Right cardiac atrium (tissue), 5 donors: ENCODE measurements at regions not wholly inside any gene's neighbourhood (a gene's known extent, or its start where the extent isn't known, plus 50 kb on each side); places are given as distances from the start of the nearest gene placed in this dataset.

Source experiments
- ATAC-seq, 2 donors: fragments of 200-7000 bp; cut with Tn5 transposase; one replicate each; pipeline versions ENCODE4 v1.8.0 to v1.9.1; 2020; ENCODE audit warnings: moderate library complexity in 2 of 2, mild to moderate bottlenecking in 1 of 2
- DNase-seq, 3 donors: peaks; one replicate each; pipeline ENCODE4 v3.0.0-alpha.2; 2020
- H3K27ac ChIP-seq: one replicate; pipeline ENCODE4 v1.5.1; 2013; ENCODE audit warnings: mild to moderate bottlenecking, low read length, control low read depth, moderate library complexity
- H3K27me3 ChIP-seq: one replicate; pipeline ENCODE4 v1.6.1; 2013; ENCODE audit not compliant: control insufficient read depth, insufficient read depth
- H3K4me1 ChIP-seq: one replicate; pipeline ENCODE4 v1.6.1; 2013; ENCODE audit warnings: low read length; ENCODE audit not compliant: control insufficient read depth, insufficient read depth
- H3K4me3 ChIP-seq: one replicate; pipeline ENCODE4 v1.5.1; 2013; ENCODE audit warnings: low read length, control low read depth
- H3K9me3 ChIP-seq: one replicate; pipeline ENCODE4 v1.6.1; 2013; ENCODE audit warnings: low read length; ENCODE audit not compliant: control insufficient read depth
- WGBS: extraction: QIAGEN DNeasy Blood & Tissue Kit; methylation state at CpG from one replicate; pipeline ENCODE4 v1.1.7; 2013; 5-methylcytosine and 5-hydroxymethylcytosine counted together
- intact Hi-C, 4 donors: fragments of 100-400 bp; cut with DNase I; formaldehyde crosslinking; loops; one replicate each; pipeline versions ENCODE4 v1.11.0 to v1.14.0; 2022 to 2023
- donor health status: healthy with polysubstance abuse.
- donor health status: DM: no; HTN: yes; CAD: no.
- donor health status: DM: no; HTN: no; CAD: no.
- donor health status: DM: no; HTN: yes; CAD: no; lungs with severe emphysema.
- donor health status: DM: yes; HTN: yes; CAD: no.

GRCh38 chr4:110730318-110730717 is 107.4 kb upstream of the PITX2 start:
- Histone ChIP-seq H3K9me3 (no peaks in the 10 kb centered on the region), H3K4me3 (no peak overlapping the region), H3K27ac (no peak overlapping the region), H3K27me3 (no peaks in the 10 kb centered on the region), H3K4me1 (no peaks in the 10 kb centered on the region)
- no peak for DNase-seq
- 74% methylated on average over 3 of the region's 3 CpGs for WGBS
- ATAC-seq, result no peak
- intact Hi-C loops, result no loop called here

DNA sequence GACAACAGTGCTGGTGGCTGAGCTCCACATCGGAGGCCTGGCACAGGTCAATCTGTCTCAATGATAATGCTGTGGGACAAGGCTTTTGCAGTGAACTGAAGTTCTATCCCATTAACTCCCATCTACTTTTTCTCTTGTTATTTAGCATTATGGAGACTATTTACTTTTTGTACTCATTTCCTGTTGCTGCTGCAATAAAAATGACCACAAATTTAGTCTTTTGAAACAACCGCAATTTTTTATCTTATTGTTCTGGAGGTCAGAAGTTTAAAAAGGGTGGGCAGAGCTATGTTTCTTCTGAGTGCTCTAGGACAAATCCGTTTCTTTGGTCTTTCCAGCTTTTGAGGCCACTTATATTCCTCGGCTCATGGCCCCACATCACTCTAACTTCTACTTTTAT is 111.0 kb upstream of the PITX2 start:
- ATAC-seq (no peak), DNase-seq (no peak)
- no peak overlapping the region for H3K27ac ChIP-seq
- H3K9me3 ChIP-seq, result no peaks in the 10 kb centered on the region
- 68% methylated on average over 4 of the region's 4 CpGs for WGBS
- H3K4me3 ChIP-seq, result no peak overlapping the region
- intact Hi-C loops, result no loop called here
- H3K4me1 ChIP-seq, result no peaks in the 10 kb centered on the region
- H3K27me3 ChIP-seq, result no peaks in the 10 kb centered on the region

GRCh38 chr4:110735686-110736085 is 112.8 kb upstream of the PITX2 start:
- no peaks in the 10 kb centered on the region for H3K4me1 ChIP-seq
- intact Hi-C loops, result no loop called here
- no peak overlapping the region for H3K27ac ChIP-seq
- no peaks in the 10 kb centered on the region for H3K27me3 ChIP-seq
- no peak overlapping the region for H3K4me3 ChIP-seq
- no peak for ATAC-seq
- WGBS, result 82% methylated on average over 1 of the region's 1 CpG
- no peaks in the 10 kb centered on the region for H3K9me3 ChIP-seq
- DNase-seq, result no peak

- DNase-seq (no peak), ATAC-seq (no peak)
- 81% methylated on average over 3 of the region's 3 CpGs for WGBS
- H3K4me1 ChIP-seq, result no peaks in the 10 kb centered on the region
- H3K27ac ChIP-seq, result no peak overlapping the region
- H3K4me3 ChIP-seq, result no peak overlapping the region
- no peaks in the 10 kb centered on the region for H3K27me3 ChIP-seq
- no peaks in the 10 kb centered on the region for H3K9me3 ChIP-seq
- intact Hi-C loops, result no loop called here
These were observed 115.1 kb upstream of the PITX2 start for GRCh38 chr4:110737931-110738330.

DNA sequence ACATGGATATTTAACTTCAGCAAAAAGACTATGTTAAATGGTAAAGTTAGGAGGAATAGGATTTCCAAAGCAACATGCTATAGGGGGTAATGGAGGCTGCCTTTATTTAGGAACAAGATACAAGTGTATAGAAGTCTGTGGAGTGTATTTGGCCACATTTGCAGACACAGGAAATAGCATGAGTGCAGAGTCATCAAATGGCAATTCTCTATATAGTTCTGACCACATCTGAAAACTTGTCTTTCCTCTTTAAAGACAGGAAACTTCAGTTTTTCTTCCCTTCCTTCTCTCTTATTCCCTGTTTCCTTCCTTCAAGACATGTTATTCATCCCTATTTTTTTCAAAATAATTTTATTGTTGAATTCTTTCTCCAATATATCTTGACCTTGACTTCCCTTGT is 119.3 kb upstream of the PITX2 start:
- ATAC-seq (no peak), DNase-seq (no peak)
- H3K4me1 ChIP-seq, result no peaks in the 10 kb centered on the region
- H3K4me3 ChIP-seq, result no peak overlapping the region
- intact Hi-C loops, result no loop called here
- H3K9me3 ChIP-seq, result no peaks in the 10 kb centered on the region
- H3K27ac ChIP-seq, result no peak overlapping the region
- H3K27me3 ChIP-seq, result no peaks in the 10 kb centered on the region

GRCh38 chr4:110748071-110748470 is 125.2 kb upstream of the PITX2 start:
- H3K4me3 ChIP-seq, result no peak overlapping the region
- H3K4me1 ChIP-seq, result no peaks in the 10 kb centered on the region
- intact Hi-C loops, result no loop called here
- H3K27me3 ChIP-seq, result no peaks in the 10 kb centered on the region
- ATAC-seq, result no peak
- WGBS, result 73% methylated on average over 2 of the region's 2 CpGs
- no peak for DNase-seq
- H3K9me3 ChIP-seq, result no peaks in the 10 kb centered on the region
- no peak overlapping the region for H3K27ac ChIP-seq

DNA sequence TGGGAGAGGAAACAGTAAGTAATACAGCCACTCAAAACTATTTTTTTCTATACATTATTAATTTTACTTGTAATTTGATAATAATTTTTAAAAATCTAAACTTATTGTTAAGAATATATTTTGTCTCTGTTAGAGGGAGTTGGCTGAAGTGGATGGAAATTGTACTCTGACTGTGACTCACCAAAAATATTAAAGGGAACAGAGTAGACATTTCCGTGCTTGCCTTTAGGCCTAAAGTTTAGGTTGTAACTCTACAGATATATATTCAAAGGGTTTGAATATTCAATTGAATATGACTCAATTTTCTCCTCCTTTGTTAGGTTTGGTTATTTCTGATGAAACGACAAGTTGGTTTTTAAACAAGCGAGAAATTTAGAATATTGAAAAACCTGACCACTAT is 128.3 kb upstream of the PITX2 start:
- intact Hi-C loops, result no loop called here
- no peaks in the 10 kb centered on the region for H3K4me1 ChIP-seq
- no peak overlapping the region for H3K27ac ChIP-seq
- H3K9me3 ChIP-seq, result no peaks in the 10 kb centered on the region
- WGBS, result 94% methylated on average over 3 of the region's 3 CpGs
- no peak overlapping the region for H3K4me3 ChIP-seq
- no peak for DNase-seq
- no peak for ATAC-seq
- H3K27me3 ChIP-seq, result no peaks in the 10 kb centered on the region

GRCh38 chr4:110751986-110752385 is 129.1 kb upstream of the PITX2 start:
- DNase-seq (no peak), ATAC-seq (no peak)
- intact Hi-C loops, result no loop called here
- Histone ChIP-seq H3K4me1 (no peaks in the 10 kb centered on the region), H3K9me3 (no peaks in the 10 kb centered on the region), H3K27me3 (no peaks in the 10 kb centered on the region), H3K27ac (no peak overlapping the region), H3K4me3 (no peak overlapping the region)
- 74% methylated on average over 2 of the region's 2 CpGs for WGBS

DNA sequence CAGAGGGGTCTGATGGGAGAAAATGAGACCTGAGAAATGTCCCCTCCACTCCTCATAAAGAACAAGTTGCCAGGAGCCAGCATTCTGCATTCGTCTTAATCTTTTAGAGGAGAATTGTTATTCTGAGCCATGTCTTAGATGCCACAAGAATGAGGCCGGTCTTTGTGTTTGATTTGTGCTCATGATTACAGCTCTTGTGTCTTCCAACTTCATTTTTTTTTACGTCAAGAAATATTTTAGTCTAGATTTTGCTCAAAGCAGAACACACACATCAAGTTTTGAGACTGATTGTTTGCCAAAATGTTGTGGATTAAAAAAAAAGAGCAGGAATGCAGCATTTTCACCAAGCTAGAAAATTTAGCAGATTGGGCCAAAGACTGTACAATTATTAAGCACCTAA is 130.6 kb upstream of the PITX2 start:
- intact Hi-C loops, result no loop called here
- no peak for ATAC-seq
- 52% methylated on average over 3 of the region's 3 CpGs for WGBS

GRCh38 chr4:110754716-110755115 is 131.8 kb upstream of the PITX2 start:
- no peak for ATAC-seq
- intact Hi-C loops, result no loop called here
- WGBS, result 66% methylated on average over 2 of the region's 2 CpGs

More for the DNA sequence above, 130.6 kb upstream of the PITX2 start:
- Histone ChIP-seq H3K27me3 (no peaks in the 10 kb centered on the region), H3K4me1 (no peaks in the 10 kb centered on the region), H3K27ac (no peak overlapping the region), H3K9me3 (no peaks in the 10 kb centered on the region), H3K4me3 (no peak overlapping the region)
- no peak for DNase-seq

GRCh38 chr4:110769578-110769977 is 146.7 kb upstream of the PITX2 start:
- no peak overlapping the region for H3K4me3 ChIP-seq
- no peaks in the 10 kb centered on the region for H3K9me3 ChIP-seq
- 32% methylated on average over 2 of the region's 2 CpGs for WGBS
- no peak overlapping the region for H3K27ac ChIP-seq
- H3K4me1 ChIP-seq, result peaks cover 1% of the 10 kb centered on the region
- no peaks in the 10 kb centered on the region for H3K27me3 ChIP-seq
- no peak for ATAC-seq
- intact Hi-C loops, result no loop called here
- DNase-seq, result no peak

More at GRCh38 chr4:110754716-110755115, 131.8 kb upstream of the PITX2 start:
- DNase-seq, result no peak
- Histone ChIP-seq H3K4me1 (no peaks in the 10 kb centered on the region), H3K27ac (no peak overlapping the region), H3K4me3 (no peak overlapping the region), H3K9me3 (no peaks in the 10 kb centered on the region), H3K27me3 (no peaks in the 10 kb centered on the region)

DNA sequence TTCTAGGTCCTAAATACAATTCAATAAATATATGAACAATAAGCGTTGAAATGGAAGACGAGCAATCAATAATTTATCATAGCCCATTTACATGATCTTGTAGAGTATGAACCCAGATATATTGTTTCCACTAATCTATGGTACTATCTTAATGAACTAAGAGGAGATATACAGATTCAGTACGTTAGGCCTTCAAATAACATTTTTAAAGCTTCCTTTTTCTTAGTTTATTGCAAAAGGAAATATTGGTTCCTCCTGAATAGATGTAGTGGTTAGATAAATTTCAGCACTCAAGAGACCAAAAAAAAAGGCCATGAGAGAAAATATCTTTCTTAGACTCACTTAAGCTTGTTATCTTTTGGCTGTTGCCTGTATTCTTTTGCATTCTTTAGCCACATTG is 147.5 kb upstream of the PITX2 start:
- ATAC-seq (no peak), DNase-seq (no peak)
- WGBS, result 78% methylated on average over 3 of the region's 3 CpGs
- intact Hi-C loops, result no loop called here
- H3K4me1 ChIP-seq, result peaks cover 1% of the 10 kb centered on the region
- no peaks in the 10 kb centered on the region for H3K9me3 ChIP-seq
- no peak overlapping the region for H3K4me3 ChIP-seq
- H3K27me3 ChIP-seq, result no peaks in the 10 kb centered on the region
- no peak overlapping the region for H3K27ac ChIP-seq
